Common myeloid progenitor, CD34-positive (primary cell): ENCODE measurements at regions not wholly inside any gene's neighbourhood (a gene's known extent, or its start where the extent isn't known, plus 50 kb on each side); places are given as distances from the start of the nearest gene placed in this dataset.

Experiments used
- CTCF ChIA-PET: fragments of 350-600 bp; sonication (Branson Sonifier 250); formaldehyde crosslinking; loops from one replicate; lab custom pipeline; 2021; ENCODE audit warnings: antibody characterized with exemption; lab: Charles Lee
- POLR2A ChIA-PET: fragments of 350-600 bp; sonication (Branson Sonifier 250); formaldehyde crosslinking; loops from one replicate; lab custom pipeline; 2021; ENCODE audit warnings: antibody characterized with exemption; lab: Charles Lee
- DNase-seq, 3 donors: peaks; one replicate each; pipeline versions ENCODE4 v3.0.0 to v3.0.0-alpha.2; 2013
- H3K27ac ChIP-seq, 2 experiments: 1 replicate in 1 of 2; 2 replicates in 1 of 2; pipeline ENCODE4 v1.7.0; 2013; ENCODE audit warnings: inconsistent platforms in 2 of 2, low read length in 2 of 2, mild to moderate bottlenecking in 2 of 2, low read depth in 1 of 2, moderate library complexity in 1 of 2; ENCODE audit not compliant: severe bottlenecking in 2 of 2, insufficient read depth in 1 of 2, poor library complexity in 1 of 2
- H3K27me3 ChIP-seq, 5 experiments: replicated peaks in 2 of 5; 1 replicate in 3 of 5; 2 replicates in 2 of 5; pipeline versions ENCODE4 v1.6.1 to v1.7.0; 2013; ENCODE audit warnings: low read length in 4 of 5, mild to moderate bottlenecking in 2 of 5, moderate library complexity in 2 of 5, inconsistent platforms in 1 of 5; ENCODE audit not compliant: insufficient read depth in 5 of 5, control insufficient read depth in 4 of 5
- H3K36me3 ChIP-seq, 4 experiments: 1 replicate in 2 of 4; 2 replicates in 2 of 4; pipeline versions ENCODE4 v1.6.1 to v1.7.0; 2013; ENCODE audit warnings: low read length in 3 of 4, control low read depth in 1 of 4, mild to moderate bottlenecking in 1 of 4; ENCODE audit not compliant: control insufficient read depth in 4 of 4, insufficient read depth in 4 of 4
- H3K4me1 ChIP-seq, 4 experiments: 1 replicate in 3 of 4; 2 replicates in 1 of 4; pipeline versions ENCODE4 v1.6.1 to v1.7.1; 2013; ENCODE audit warnings: low read length in 3 of 4, mild to moderate bottlenecking in 3 of 4, control low read depth in 1 of 4, inconsistent platforms in 1 of 4, moderate library complexity in 1 of 4; ENCODE audit not compliant: control insufficient read depth in 4 of 4, insufficient read depth in 4 of 4; ENCODE audit errors: control extremely low read depth in 1 of 4
- H3K4me3 ChIP-seq, 7 experiments: 1 replicate in 4 of 7; 2 replicates in 3 of 7; pipeline versions ENCODE4 v1.5.1 to v1.7.0; 2013; ENCODE audit warnings: mild to moderate bottlenecking in 7 of 7, low read length in 6 of 7, moderate library complexity in 6 of 7, inconsistent platforms in 2 of 7, low read depth in 2 of 7, control low read depth in 1 of 7; ENCODE audit not compliant: insufficient read depth in 4 of 7, control insufficient read depth in 1 of 7; ENCODE audit errors: extremely low read depth in 1 of 7
- H3K9me3 ChIP-seq, 5 experiments: 1 replicate in 4 of 5; 2 replicates in 1 of 5; pipeline versions ENCODE4 v1.6.1 to v1.7.1; 2013; ENCODE audit warnings: low read length in 4 of 5, mild to moderate bottlenecking in 2 of 5, inconsistent platforms in 1 of 5, low read depth in 1 of 5, moderate library complexity in 1 of 5; ENCODE audit not compliant: control insufficient read depth in 4 of 5, insufficient read depth in 2 of 5; ENCODE audit errors: control extremely low read depth in 1 of 5
- WGBS: methylation state at CpG from one replicate; pipeline ENCODE4 v1.1.5; 2013; ENCODE audit not compliant: insufficient coverage; 5-methylcytosine and 5-hydroxymethylcytosine counted together

- H3K27ac ChIP-seq = no peak overlapping the region
- POLR2A ChIA-PET = no interaction called here
- no peak for DNase-seq
- no peak overlapping the region for H3K4me3 ChIP-seq
- H3K9me3 ChIP-seq = peaks cover 0 to 3% (median 0%) of the 10 kb centered on the region in 5 experiments
- CTCF ChIA-PET = no interaction called here
- H3K36me3 ChIP-seq = no peaks in the 10 kb centered on the region
- H3K4me1 ChIP-seq = no peaks in the 10 kb centered on the region
- H3K27me3 ChIP-seq = peaks cover 0 to 8% (median 0%) of the 10 kb centered on the region in 5 experiments
- 94% methylated on average over 7 of the region's 10 CpGs for WGBS
Observed at GRCh38 chr9:14006386-14007187, 307.4 kb downstream of the NFIB start.

DNA sequence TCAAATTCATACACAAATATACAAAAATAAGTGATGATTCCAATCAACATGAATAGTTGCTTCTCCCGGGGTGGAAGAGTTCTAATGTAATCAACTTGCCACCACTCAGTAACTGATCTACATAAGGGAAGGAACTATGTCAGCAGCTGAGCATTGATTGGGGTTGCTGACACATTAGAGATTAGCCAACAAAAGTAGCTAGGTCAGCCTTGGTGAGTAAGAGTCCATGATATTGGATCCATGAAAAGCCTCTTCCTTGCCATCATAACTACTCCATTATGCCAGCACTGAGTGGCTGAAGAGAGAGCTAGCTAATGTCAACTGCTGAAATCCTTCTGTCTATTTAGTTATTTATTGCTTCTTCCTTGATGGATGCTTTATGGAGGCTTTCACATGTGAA, 309.8 kb downstream of the NFIB start:
- WGBS = no CpG with 5 or more reads among the region's 1 CpG
- POLR2A ChIA-PET = no interaction called here

DNA sequence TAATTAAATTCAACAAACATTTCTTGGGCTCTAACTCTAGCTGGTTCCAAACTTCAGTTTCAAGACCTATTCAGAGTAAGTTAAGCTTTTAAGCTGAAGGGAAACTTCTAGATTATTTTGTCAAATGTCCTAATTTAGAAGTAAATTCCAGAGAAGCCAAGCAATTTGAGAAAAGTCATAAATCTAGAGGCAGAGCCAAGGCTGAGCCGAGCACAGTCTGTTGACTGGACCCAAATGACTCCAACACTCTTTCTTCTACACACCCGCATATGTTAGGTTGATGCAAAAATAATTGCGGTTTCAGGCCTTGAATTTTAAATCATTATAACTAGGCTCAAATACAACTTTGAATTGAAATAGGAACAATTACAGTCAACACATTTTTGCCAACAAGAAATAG, 319.7 kb downstream of the NFIB start:
- Histone ChIP-seq H3K4me1 (no peaks in the 10 kb centered on the region), H3K27ac (no peak overlapping the region), H3K36me3 (no peaks in the 10 kb centered on the region), H3K9me3 (no peaks in the 10 kb centered on the region), H3K27me3 (peaks cover 0 to 4% (median 0%) of the 10 kb centered on the region in 5 experiments), H3K4me3 (no peak overlapping the region)
- ChIA-PET POLR2A (no interaction called here), CTCF (no interaction called here)
- no peak for DNase-seq
- WGBS = 86% methylated on average over 2 of the region's 3 CpGs

More for the DNA sequence above, 309.8 kb downstream of the NFIB start:
- Histone ChIP-seq H3K36me3 (no peaks in the 10 kb centered on the region), H3K4me1 (no peaks in the 10 kb centered on the region), H3K27ac (no peak overlapping the region), H3K27me3 (peaks cover 0 to 8% (median 0%) of the 10 kb centered on the region in 5 experiments), H3K9me3 (peaks cover 0 to 3% (median 0%) of the 10 kb centered on the region in 5 experiments), H3K4me3 (no peak overlapping the region)
- CTCF ChIA-PET = no interaction called here
- DNase-seq = no peak

DNA sequence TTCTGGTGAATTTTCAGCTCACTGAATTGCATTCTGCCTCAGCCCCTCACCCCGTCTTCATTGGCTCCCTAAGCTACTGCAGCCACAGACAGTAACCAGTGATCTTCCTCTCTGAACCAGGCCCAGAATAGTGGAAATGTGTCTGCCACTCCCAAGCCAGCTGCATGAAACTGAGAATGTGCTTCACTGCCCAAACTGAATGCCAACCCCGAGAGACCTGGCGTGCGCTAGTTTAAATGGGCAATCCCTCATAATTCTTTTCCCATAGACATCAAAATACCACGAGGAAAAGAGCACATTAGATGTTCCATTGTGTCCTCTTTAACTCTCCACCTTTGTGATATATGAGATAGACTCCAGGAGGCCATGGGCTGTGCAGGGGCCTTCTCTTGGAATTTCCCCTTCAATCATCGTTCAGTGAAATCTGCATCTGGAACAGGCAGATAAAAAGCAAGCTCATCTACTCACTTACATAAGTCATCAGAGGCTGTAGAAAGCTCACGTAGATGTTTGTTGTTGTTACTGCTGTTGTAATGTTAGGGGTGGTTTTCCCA, 320.2 kb downstream of the NFIB start:
- POLR2A ChIA-PET = no interaction called here

GRCh38 chr9:13992138-13993088, 321.5 kb downstream of the NFIB start:
- H3K36me3 ChIP-seq = no peaks in the 10 kb centered on the region
- H3K4me1 ChIP-seq = no peaks in the 10 kb centered on the region
- H3K9me3 ChIP-seq = peaks cover 0 to 4% (median 0%) of the 10 kb centered on the region in 5 experiments
- no peak overlapping the region for H3K27ac ChIP-seq
- ChIA-PET POLR2A (no interaction called here), CTCF (no interaction called here)
- WGBS = 100% methylated on average over 3 of the region's 8 CpGs
- DNase-seq = no peak
- H3K4me3 ChIP-seq = no peak overlapping the region
- peaks cover 0 to 9% (median 2%) of the 10 kb centered on the region in 5 experiments for H3K27me3 ChIP-seq

More for the DNA sequence above, 320.2 kb downstream of the NFIB start:
- WGBS = 93% methylated on average over 5 of the region's 7 CpGs
- CTCF ChIA-PET = no interaction called here
- Histone ChIP-seq H3K27ac (no peak overlapping the region), H3K4me3 (no peak overlapping the region), H3K4me1 (no peaks in the 10 kb centered on the region), H3K27me3 (peaks cover 0 to 4% (median 2%) of the 10 kb centered on the region in 5 experiments), H3K36me3 (no peaks in the 10 kb centered on the region), H3K9me3 (no peaks in the 10 kb centered on the region)
- no peak for DNase-seq

DNA sequence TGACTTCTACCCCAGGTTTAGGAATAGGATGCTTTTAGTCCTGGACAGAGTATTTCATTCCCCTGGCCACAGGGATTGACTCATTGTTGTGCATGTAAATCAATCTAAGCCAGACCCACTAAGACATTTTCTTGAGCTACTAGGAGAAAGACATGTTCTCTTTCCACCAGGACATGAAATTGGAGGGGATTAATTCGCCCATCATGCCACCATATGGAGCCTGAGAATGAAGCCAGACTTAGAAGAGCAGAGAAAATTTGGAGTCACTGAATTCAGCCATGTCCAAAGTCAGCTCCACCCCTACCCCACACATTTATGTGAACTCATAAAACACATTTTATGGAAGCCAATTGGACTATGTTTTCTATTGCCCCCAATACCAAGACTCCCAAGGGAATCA, 322.5 kb downstream of the NFIB start:
- WGBS = no CpG with 5 or more reads among the region's 1 CpG
- peaks cover 0 to 18% (median 2%) of the 10 kb centered on the region in 5 experiments for H3K27me3 ChIP-seq
- H3K36me3 ChIP-seq = no peaks in the 10 kb centered on the region
- CTCF ChIA-PET = no interaction called here
- H3K4me3 ChIP-seq = no peak overlapping the region
- POLR2A ChIA-PET = no interaction called here
- H3K4me1 ChIP-seq = no peaks in the 10 kb centered on the region
- H3K9me3 ChIP-seq = peaks cover 0 to 8% (median 3%) of the 10 kb centered on the region in 5 experiments
- no peak for DNase-seq
- H3K27ac ChIP-seq = no peak overlapping the region
